Neural progenitor cell (in vitro differentiated cells): ENCODE measurements at regions not wholly inside any gene's neighbourhood (a gene's known extent, or its start where the extent isn't known, plus 50 kb on each side); places are given as distances from the start of the nearest gene placed in this dataset.

Experiments
- DNase-seq: peaks from one replicate; pipeline ENCODE4 v3.0.0-alpha.2; 2016; ENCODE audit warnings: low spot score
- H2AFZ ChIP-seq: fragments of 200-600 bp; sonication (generic); replicated peaks from 2 replicates; pipeline ENCODE4 v1.6.1; 2016; ENCODE audit warnings: antibody characterized with exemption
- H3F3A ChIP-seq: fragments of 200-600 bp; sonication (generic); 2 replicates; pipeline ENCODE4 v1.6.1; 2016; ENCODE audit warnings: antibody characterized with exemption, low read depth
- H3K27ac ChIP-seq: fragments of 200-600 bp; sonication (generic); 2 replicates; pipeline ENCODE4 v1.5.1; 2016; ENCODE audit warnings: mild to moderate bottlenecking
- H3K27me3 ChIP-seq: fragments of 200-600 bp; sonication (generic); 2 replicates; pipeline ENCODE4 v1.6.1; 2016; ENCODE audit warnings: mild to moderate bottlenecking, moderate library complexity
- H3K36me3 ChIP-seq: fragments of 200-600 bp; sonication (generic); 2 replicates; pipeline ENCODE4 v1.5.1; 2016
- H3K4me1 ChIP-seq: fragments of 200-600 bp; sonication (generic); 2 replicates; pipeline ENCODE4 v1.6.1; 2016; ENCODE audit warnings: mixed run types
- H3K4me2 ChIP-seq: fragments of 200-600 bp; sonication (generic); 2 replicates; pipeline ENCODE4 v1.6.1; 2016
- H3K4me3 ChIP-seq: fragments of 200-600 bp; sonication (generic); 2 replicates; pipeline ENCODE4 v1.5.1; 2016
- H3K79me2 ChIP-seq: fragments of 200-600 bp; sonication (generic); 2 replicates; pipeline ENCODE4 v1.6.1; 2016; ENCODE audit warnings: low read depth
- H3K9ac ChIP-seq: fragments of 200-600 bp; sonication (generic); 2 replicates; pipeline ENCODE4 v1.6.1; 2016
- H3K9me3 ChIP-seq: fragments of 200-600 bp; sonication (generic); 2 replicates; pipeline ENCODE4 v1.5.1; 2016; ENCODE audit warnings: low read depth
- H4K20me1 ChIP-seq: fragments of 200-600 bp; sonication (generic); 2 replicates; pipeline ENCODE4 v1.6.1; 2016; ENCODE audit warnings: low read depth
- H3K27ac Mint-ChIP-seq: 3 replicates; pipeline ENCODE4 v1.8.0; 2021; ENCODE audit warnings: mixed read lengths
- H3K27me3 Mint-ChIP-seq: 2 replicates; pipeline ENCODE4 v1.8.0; 2022; ENCODE audit warnings: low read depth, mild to moderate bottlenecking, inconsistent platforms, moderate library complexity, mixed read lengths; ENCODE audit not compliant: insufficient read depth
- H3K36me3 Mint-ChIP-seq: 3 replicates; pipeline ENCODE4 v1.8.0; 2021; ENCODE audit warnings: mixed read lengths
- H3K4me1 Mint-ChIP-seq: 3 replicates; pipeline ENCODE4 v1.8.0; 2021; ENCODE audit warnings: mixed read lengths
- H3K4me3 Mint-ChIP-seq: 3 replicates; pipeline ENCODE4 v1.8.0; 2021; ENCODE audit warnings: mild to moderate bottlenecking, moderate library complexity, mixed read lengths
- H3K9me3 Mint-ChIP-seq: 3 replicates; pipeline ENCODE4 v1.8.0; 2020; ENCODE audit warnings: mixed read lengths
- CTCF ChIP-seq: fragments of 200-600 bp; sonication (generic); IDR thresholded peaks from 2 replicates; pipeline ENCODE4 v1.5.1; 2017; ENCODE audit warnings: antibody characterized with exemption, mild to moderate bottlenecking
- EZH2 ChIP-seq: fragments of 200-600 bp; sonication (generic); IDR thresholded peaks from 2 replicates; pipeline ENCODE4 v1.6.1; 2017; ENCODE audit warnings: antibody characterized with exemption, mild to moderate bottlenecking, moderate library complexity
- EZH2phosphoT487 ChIP-seq: fragments of 200-600 bp; sonication (generic); IDR thresholded peaks from 2 replicates; pipeline ENCODE4 v1.6.1; 2017; ENCODE audit warnings: antibody characterized with exemption

- Histone ChIP-seq H3K4me2 (no peak overlapping the region), H3K27me3 (no peaks in the 10 kb centered on the region)
These were observed 424.4 kb upstream of the NETO1 start for GRCh38 chr18:73292156-73292555.

GRCh38 chr18:73288813-73289212, 421.0 kb upstream of the NETO1 start:
- no peak for TF ChIP-seq EZH2
- no peak for TF ChIP-seq CTCF
- no peak for TF ChIP-seq EZH2phosphoT487
- Histone ChIP-seq H3F3A (no peaks in the 10 kb centered on the region), H3K9ac (no peak overlapping the region), H2AFZ (no peak overlapping the region), H3K36me3 (no peaks in the 10 kb centered on the region), H3K79me2 (no peaks in the 10 kb centered on the region), H4K20me1 (no peaks in the 10 kb centered on the region), H3K4me1 (no peaks in the 10 kb centered on the region), H3K27me3 (no peaks in the 10 kb centered on the region), H3K9me3 (no peaks in the 10 kb centered on the region), H3K4me3 (no peak overlapping the region), H3K4me2 (no peak overlapping the region), H3K27ac (no peak overlapping the region)
- no peaks in the 10 kb centered on the region for H3K36me3 Mint-ChIP-seq
- H3K4me1 Mint-ChIP-seq = no peaks in the 10 kb centered on the region
- peaks cover 2% of the 10 kb centered on the region for H3K27me3 Mint-ChIP-seq
- H3K4me3 Mint-ChIP-seq = no peak overlapping the region
- H3K27ac Mint-ChIP-seq = no peak overlapping the region
- no peak for DNase-seq
- H3K9me3 Mint-ChIP-seq = no peaks in the 10 kb centered on the region

More at GRCh38 chr18:73292156-73292555, 424.4 kb upstream of the NETO1 start:
- no peaks in the 10 kb centered on the region for H3K4me1 Mint-ChIP-seq
- Histone ChIP-seq H3K27ac (no peak overlapping the region), H2AFZ (no peak overlapping the region), H3K9me3 (no peaks in the 10 kb centered on the region), H3K4me1 (no peaks in the 10 kb centered on the region), H3K4me3 (no peak overlapping the region), H4K20me1 (no peaks in the 10 kb centered on the region), H3F3A (no peaks in the 10 kb centered on the region), H3K36me3 (no peaks in the 10 kb centered on the region), H3K9ac (no peak overlapping the region), H3K79me2 (no peaks in the 10 kb centered on the region)
- H3K9me3 Mint-ChIP-seq = no peaks in the 10 kb centered on the region
- no peak overlapping the region for H3K4me3 Mint-ChIP-seq
- TF ChIP-seq CTCF (no peak), EZH2 (no peak), EZH2phosphoT487 (no peak)
- DNase-seq = no peak
- H3K36me3 Mint-ChIP-seq = no peaks in the 10 kb centered on the region
- no peaks in the 10 kb centered on the region for H3K27me3 Mint-ChIP-seq
- H3K27ac Mint-ChIP-seq = no peak overlapping the region

- Mint-ChIP-seq H3K27me3 (peaks cover 2% of the 10 kb centered on the region), H3K27ac (no peak overlapping the region), H3K4me3 (no peak overlapping the region), H3K4me1 (no peaks in the 10 kb centered on the region), H3K36me3 (no peaks in the 10 kb centered on the region), H3K9me3 (no peaks in the 10 kb centered on the region)
- no peak for TF ChIP-seq EZH2
- TF ChIP-seq CTCF = no peak
- no peak for TF ChIP-seq EZH2phosphoT487
- no peak overlapping the region for H2AFZ ChIP-seq
- no peak for DNase-seq
- no peaks in the 10 kb centered on the region for H3K79me2 ChIP-seq
- H3F3A ChIP-seq = no peaks in the 10 kb centered on the region
- H3K9me3 ChIP-seq = no peaks in the 10 kb centered on the region
- no peaks in the 10 kb centered on the region for H3K27me3 ChIP-seq
- H3K4me3 ChIP-seq = no peak overlapping the region
- no peaks in the 10 kb centered on the region for H4K20me1 ChIP-seq
- H3K27ac ChIP-seq = no peak overlapping the region
- H3K4me2 ChIP-seq = no peak overlapping the region
- no peak overlapping the region for H3K9ac ChIP-seq
- no peaks in the 10 kb centered on the region for H3K4me1 ChIP-seq
- no peaks in the 10 kb centered on the region for H3K36me3 ChIP-seq
These were observed 418.8 kb upstream of the NETO1 start for GRCh38 chr18:73286584-73286983.

GRCh38 chr18:73283788-73284187, 416.0 kb upstream of the NETO1 start:
- TF ChIP-seq EZH2phosphoT487 (no peak), EZH2 (no peak)
- no peak overlapping the region for H3K27ac ChIP-seq
- Mint-ChIP-seq H3K4me1 (no peaks in the 10 kb centered on the region), H3K4me3 (no peak overlapping the region), H3K9me3 (no peaks in the 10 kb centered on the region), H3K27ac (no peak overlapping the region), H3K27me3 (peaks cover 2% of the 10 kb centered on the region), H3K36me3 (no peaks in the 10 kb centered on the region)
- no peak for DNase-seq
- no peaks in the 10 kb centered on the region for H3K79me2 ChIP-seq
- H3K27me3 ChIP-seq = no peaks in the 10 kb centered on the region
- H3K4me3 ChIP-seq = no peak overlapping the region
- no peaks in the 10 kb centered on the region for H3K4me1 ChIP-seq
- no peaks in the 10 kb centered on the region for H3K9me3 ChIP-seq
- no peaks in the 10 kb centered on the region for H4K20me1 ChIP-seq
- H3F3A ChIP-seq = no peaks in the 10 kb centered on the region
- no peak overlapping the region for H2AFZ ChIP-seq
- H3K9ac ChIP-seq = no peak overlapping the region
- H3K36me3 ChIP-seq = no peaks in the 10 kb centered on the region
- no peak overlapping the region for H3K4me2 ChIP-seq
